Left lung (tissue), 4 donors: ENCODE measurements at regions not wholly inside any gene's neighbourhood (a gene's known extent, or its start where the extent isn't known, plus 50 kb on each side); places are given as distances from the start of the nearest gene placed in this dataset.

Source experiments
- ATAC-seq: fragments of 200-7000 bp; cut with Tn5 transposase; one replicate; pipeline ENCODE4 v1.9.1; 2020; ENCODE audit warnings: moderate library complexity
- DNase-seq, 4 donors: peaks; one replicate each; pipeline ENCODE4 v3.0.0-alpha.2; 2013 to 2020
- H3K27ac ChIP-seq, 2 donors: fragments of 200-600 bp; sonication (generic) in 1 of 2; one replicate each; pipeline versions ENCODE4 v1.5.0 to v1.8.0; 2020 to 2021
- H3K27me3 ChIP-seq, 2 donors: fragments of 200-600 bp; sonication (generic) in 1 of 2; one replicate each; pipeline versions ENCODE4 v1.5.0 to v1.8.0; 2020 to 2021
- H3K36me3 ChIP-seq, 2 donors: fragments of 200-600 bp; sonication (generic) in 1 of 2; one replicate each; pipeline versions ENCODE4 v1.5.0 to v1.8.0; 2020 to 2021
- H3K4me1 ChIP-seq, 2 donors: fragments of 200-600 bp; one replicate each; pipeline ENCODE4 v1.8.0; 2021
- H3K4me3 ChIP-seq, 2 donors: fragments of 200-600 bp; sonication (generic) in 1 of 2; one replicate each; pipeline versions ENCODE4 v1.5.0 to v1.8.0; 2020 to 2021; ENCODE audit warnings: mild to moderate bottlenecking in 1 of 2
- H3K9me3 ChIP-seq, 2 donors: fragments of 200-600 bp; sonication (generic) in 1 of 2; one replicate each; pipeline versions ENCODE4 v1.5.0 to v1.8.0; 2020 to 2021
- intact Hi-C, 2 donors: fragments of 100-400 bp; cut with DNase I; formaldehyde crosslinking; loops; one replicate each; pipeline versions ENCODE4 v1.11.2 to v1.14.2; 2022
- TF ChIP-seq, protein P1 (sequence below), 2 donors: fragments of 200-600 bp; sonication (generic) in 1 of 2; IDR thresholded peaks; one replicate each; pipeline versions ENCODE4 v1.5.0 to v1.8.0; 2021; ENCODE audit warnings: antibody characterized with exemption in 2 of 2
- donor health status: DM: no; HTN: yes; CAD: no.
- donor health status: DM: no; HTN: no; CAD: no.

- no peak for ATAC-seq
- Histone ChIP-seq H3K4me1 (peaks cover 11 to 25% of the 10 kb centered on the region in 2 donors), H3K36me3 (no peaks in the 10 kb centered on the region), H3K4me3 (no peak overlapping the region), H3K27ac (no peak overlapping the region), H3K27me3 (peaks cover 23 to 68% of the 10 kb centered on the region in 2 donors), H3K9me3 (no peaks in the 10 kb centered on the region)
- intact Hi-C loops: no loop called here
- TF ChIP-seq, protein P1, sequence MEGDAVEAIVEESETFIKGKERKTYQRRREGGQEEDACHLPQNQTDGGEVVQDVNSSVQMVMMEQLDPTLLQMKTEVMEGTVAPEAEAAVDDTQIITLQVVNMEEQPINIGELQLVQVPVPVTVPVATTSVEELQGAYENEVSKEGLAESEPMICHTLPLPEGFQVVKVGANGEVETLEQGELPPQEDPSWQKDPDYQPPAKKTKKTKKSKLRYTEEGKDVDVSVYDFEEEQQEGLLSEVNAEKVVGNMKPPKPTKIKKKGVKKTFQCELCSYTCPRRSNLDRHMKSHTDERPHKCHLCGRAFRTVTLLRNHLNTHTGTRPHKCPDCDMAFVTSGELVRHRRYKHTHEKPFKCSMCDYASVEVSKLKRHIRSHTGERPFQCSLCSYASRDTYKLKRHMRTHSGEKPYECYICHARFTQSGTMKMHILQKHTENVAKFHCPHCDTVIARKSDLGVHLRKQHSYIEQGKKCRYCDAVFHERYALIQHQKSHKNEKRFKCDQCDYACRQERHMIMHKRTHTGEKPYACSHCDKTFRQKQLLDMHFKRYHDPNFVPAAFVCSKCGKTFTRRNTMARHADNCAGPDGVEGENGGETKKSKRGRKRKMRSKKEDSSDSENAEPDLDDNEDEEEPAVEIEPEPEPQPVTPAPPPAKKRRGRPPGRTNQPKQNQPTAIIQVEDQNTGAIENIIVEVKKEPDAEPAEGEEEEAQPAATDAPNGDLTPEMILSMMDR (IDR thresholded peaks at IDR 0.05): no peak
- no peak for DNase-seq
These were observed 102.8 kb upstream of the SOD1 start for GRCh38 chr21:31556662-31557061.

DNA sequence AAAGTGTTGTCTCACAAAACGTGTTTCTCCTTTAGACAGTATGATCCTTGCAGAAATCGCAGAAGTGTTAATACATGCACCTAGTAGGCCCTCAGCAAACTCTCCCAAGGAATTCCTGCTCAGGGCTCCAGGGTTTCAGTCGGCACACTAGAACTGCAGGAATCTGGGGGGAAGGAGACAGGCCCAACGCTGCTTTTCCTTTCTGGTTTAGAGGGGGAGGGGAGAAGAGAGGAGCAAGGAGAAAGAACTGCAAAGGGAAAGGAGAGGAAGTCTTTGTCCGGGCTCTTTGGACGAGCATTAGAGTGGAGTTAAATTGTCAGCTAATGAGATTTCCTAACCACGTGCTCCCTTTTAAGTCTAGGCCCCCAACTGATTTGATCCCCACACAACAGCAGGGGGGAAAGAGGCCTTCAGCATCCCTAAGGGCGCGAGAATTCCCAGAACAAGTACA, 103.7 kb upstream of the SOD1 start:
- H3K36me3 ChIP-seq: no peaks in the 10 kb centered on the region
- DNase-seq (no peak), ATAC-seq (no peak)
- H3K27ac ChIP-seq: no peak overlapping the region
- TF ChIP-seq, protein P1 (IDR thresholded peaks at IDR 0.05): no peak
- no peak overlapping the region for H3K4me3 ChIP-seq
- H3K27me3 ChIP-seq: peaks cover 23 to 63% of the 10 kb centered on the region in 2 donors
- intact Hi-C loops: no loop called here
- H3K4me1 ChIP-seq: peaks cover 11 to 25% of the 10 kb centered on the region in 2 donors
- H3K9me3 ChIP-seq: no peaks in the 10 kb centered on the region

- H3K4me3 ChIP-seq: no peak overlapping the region
- H3K27me3 ChIP-seq: peaks cover 17 to 51% of the 10 kb centered on the region in 2 donors
- no peaks in the 10 kb centered on the region for H3K36me3 ChIP-seq
- H3K4me1 ChIP-seq: peaks cover 11 to 22% of the 10 kb centered on the region in 2 donors
- ATAC-seq: no peak
- H3K9me3 ChIP-seq: no peaks in the 10 kb centered on the region
- intact Hi-C loops: no loop called here
- H3K27ac ChIP-seq: no peak overlapping the region
- TF ChIP-seq, protein P1 (IDR thresholded peaks at IDR 0.05): no peak
- no peak for DNase-seq
These were observed 104.9 kb upstream of the SOD1 start for GRCh38 chr21:31554511-31555022.

- Histone ChIP-seq H3K27me3 (peaks cover 17 to 44% of the 10 kb centered on the region in 2 donors), H3K36me3 (no peaks in the 10 kb centered on the region), H3K9me3 (no peaks in the 10 kb centered on the region), H3K27ac (no peak overlapping the region), H3K4me3 (no peak overlapping the region), H3K4me1 (peaks cover 11 to 15% of the 10 kb centered on the region in 2 donors)
- DNase-seq (no peak), ATAC-seq (no peak)
- TF ChIP-seq, protein P1 (IDR thresholded peaks at IDR 0.05): no peak
- intact Hi-C loops: no loop called here
These were observed 105.6 kb upstream of the SOD1 start for GRCh38 chr21:31553926-31554325.

- TF ChIP-seq, protein P1 (IDR thresholded peaks at IDR 0.05): no peak
- H3K36me3 ChIP-seq: no peaks in the 10 kb centered on the region
- no peak overlapping the region for H3K27ac ChIP-seq
- no peak for DNase-seq
- peaks cover 14 to 40% of the 10 kb centered on the region in 2 donors for H3K27me3 ChIP-seq
- intact Hi-C loops: no loop called here
- no peak for ATAC-seq
- no peak overlapping the region for H3K4me3 ChIP-seq
- H3K4me1 ChIP-seq: peaks cover 10 to 11% of the 10 kb centered on the region in 2 donors
- no peaks in the 10 kb centered on the region for H3K9me3 ChIP-seq
These were observed 106.0 kb upstream of the SOD1 start for GRCh38 chr21:31553461-31553860.
